ENCODE measurements at regions not wholly inside any gene's neighbourhood (a gene's known extent, or its start where the extent isn't known, plus 50 kb on each side); places are given as distances from the start of the nearest gene placed in this dataset.

- no peak for TF ChIP-seq CTCF (IDR thresholded peaks at IDR 0.05 in 4 of 5, conservative IDR thresholded peaks at IDR 0.05 in 1 of 5)
- TF ChIP-seq POLR2A (IDR thresholded peaks at IDR 0.05), result no peak
Observed at GRCh38 chr2:118764855-118765254, 82.6 kb downstream of the EN1 start.
